ENCODE measurements at regions not wholly inside any gene's neighbourhood (a gene's known extent, or its start where the extent isn't known, plus 50 kb on each side); places are given as distances from the start of the nearest gene placed in this dataset.

- TF ChIP-seq CTCF (IDR thresholded peaks at IDR 0.05; ENCODE audit: insufficient read depth, low read length, poor library complexity, severe bottlenecking): no peak
- no peak for TF ChIP-seq EZH2phosphoT487 (conservative IDR thresholded peaks at IDR 0.05; ENCODE audit: low read length)
Measured at GRCh38 chr13:107864543-107865317, 350.6 kb downstream of the LIG4 start.

Measured in SU-DHL-6 (cell line).